Neural cell (in vitro differentiated cells): ENCODE measurements at regions not wholly inside any gene's neighbourhood (a gene's known extent, or its start where the extent isn't known, plus 50 kb on each side); places are given as distances from the start of the nearest gene placed in this dataset.

Source experiments
- EP300 ChIP-seq: fragments of 450-650 bp; conservative IDR thresholded peaks from 2 replicates; pipeline ENCODE4 v1.6.1; 2014; ENCODE audit warnings: antibody characterized with exemption, mild to moderate bottlenecking, moderate library complexity; ENCODE audit not compliant: poor library complexity, severe bottlenecking
- RAD21 ChIP-seq: fragments of 450-650 bp; conservative IDR thresholded peaks from 2 replicates; pipeline ENCODE4 v1.6.1; 2014; ENCODE audit warnings: antibody characterized with exemption, mild to moderate bottlenecking, moderate library complexity
- TAF1 ChIP-seq: IDR thresholded peaks from 2 replicates; pipeline ENCODE4 v1.6.1; 2012; ENCODE audit warnings: low read depth
- TF ChIP-seq, protein P1 (sequence below): fragments of 450-650 bp; IDR thresholded peaks from 2 replicates; pipeline ENCODE4 v1.5.1; 2014; ENCODE audit warnings: antibody characterized with exemption, mild to moderate bottlenecking, moderate library complexity; ENCODE audit not compliant: poor library complexity, severe bottlenecking
- TF ChIP-seq, protein P2 (sequence below): IDR thresholded peaks from 2 replicates; pipeline ENCODE4 v1.6.1; 2012; ENCODE audit warnings: borderline replicate concordance

- TF ChIP-seq, protein P1, sequence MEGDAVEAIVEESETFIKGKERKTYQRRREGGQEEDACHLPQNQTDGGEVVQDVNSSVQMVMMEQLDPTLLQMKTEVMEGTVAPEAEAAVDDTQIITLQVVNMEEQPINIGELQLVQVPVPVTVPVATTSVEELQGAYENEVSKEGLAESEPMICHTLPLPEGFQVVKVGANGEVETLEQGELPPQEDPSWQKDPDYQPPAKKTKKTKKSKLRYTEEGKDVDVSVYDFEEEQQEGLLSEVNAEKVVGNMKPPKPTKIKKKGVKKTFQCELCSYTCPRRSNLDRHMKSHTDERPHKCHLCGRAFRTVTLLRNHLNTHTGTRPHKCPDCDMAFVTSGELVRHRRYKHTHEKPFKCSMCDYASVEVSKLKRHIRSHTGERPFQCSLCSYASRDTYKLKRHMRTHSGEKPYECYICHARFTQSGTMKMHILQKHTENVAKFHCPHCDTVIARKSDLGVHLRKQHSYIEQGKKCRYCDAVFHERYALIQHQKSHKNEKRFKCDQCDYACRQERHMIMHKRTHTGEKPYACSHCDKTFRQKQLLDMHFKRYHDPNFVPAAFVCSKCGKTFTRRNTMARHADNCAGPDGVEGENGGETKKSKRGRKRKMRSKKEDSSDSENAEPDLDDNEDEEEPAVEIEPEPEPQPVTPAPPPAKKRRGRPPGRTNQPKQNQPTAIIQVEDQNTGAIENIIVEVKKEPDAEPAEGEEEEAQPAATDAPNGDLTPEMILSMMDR, result no peak
- no peak for TF ChIP-seq RAD21
- TF ChIP-seq, protein P2, sequence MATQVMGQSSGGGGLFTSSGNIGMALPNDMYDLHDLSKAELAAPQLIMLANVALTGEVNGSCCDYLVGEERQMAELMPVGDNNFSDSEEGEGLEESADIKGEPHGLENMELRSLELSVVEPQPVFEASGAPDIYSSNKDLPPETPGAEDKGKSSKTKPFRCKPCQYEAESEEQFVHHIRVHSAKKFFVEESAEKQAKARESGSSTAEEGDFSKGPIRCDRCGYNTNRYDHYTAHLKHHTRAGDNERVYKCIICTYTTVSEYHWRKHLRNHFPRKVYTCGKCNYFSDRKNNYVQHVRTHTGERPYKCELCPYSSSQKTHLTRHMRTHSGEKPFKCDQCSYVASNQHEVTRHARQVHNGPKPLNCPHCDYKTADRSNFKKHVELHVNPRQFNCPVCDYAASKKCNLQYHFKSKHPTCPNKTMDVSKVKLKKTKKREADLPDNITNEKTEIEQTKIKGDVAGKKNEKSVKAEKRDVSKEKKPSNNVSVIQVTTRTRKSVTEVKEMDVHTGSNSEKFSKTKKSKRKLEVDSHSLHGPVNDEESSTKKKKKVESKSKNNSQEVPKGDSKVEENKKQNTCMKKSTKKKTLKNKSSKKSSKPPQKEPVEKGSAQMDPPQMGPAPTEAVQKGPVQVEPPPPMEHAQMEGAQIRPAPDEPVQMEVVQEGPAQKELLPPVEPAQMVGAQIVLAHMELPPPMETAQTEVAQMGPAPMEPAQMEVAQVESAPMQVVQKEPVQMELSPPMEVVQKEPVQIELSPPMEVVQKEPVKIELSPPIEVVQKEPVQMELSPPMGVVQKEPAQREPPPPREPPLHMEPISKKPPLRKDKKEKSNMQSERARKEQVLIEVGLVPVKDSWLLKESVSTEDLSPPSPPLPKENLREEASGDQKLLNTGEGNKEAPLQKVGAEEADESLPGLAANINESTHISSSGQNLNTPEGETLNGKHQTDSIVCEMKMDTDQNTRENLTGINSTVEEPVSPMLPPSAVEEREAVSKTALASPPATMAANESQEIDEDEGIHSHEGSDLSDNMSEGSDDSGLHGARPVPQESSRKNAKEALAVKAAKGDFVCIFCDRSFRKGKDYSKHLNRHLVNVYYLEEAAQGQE, result no peak
- no peak for TF ChIP-seq EP300
- no peak for TF ChIP-seq TAF1
Observed at GRCh38 chr7:19410106-19410505, 264.9 kb upstream of the FERD3L start.
